B cell (primary cell): ENCODE measurements at regions not wholly inside any gene's neighbourhood (a gene's known extent, or its start where the extent isn't known, plus 50 kb on each side); places are given as distances from the start of the nearest gene placed in this dataset.

ENCODE experiments used
- ATAC-seq: fragments of 200-7000 bp; cut with Tn5 transposase; one replicate; pipeline ENCODE4 v1.10.0; 2021; ENCODE audit warnings: low read depth, mild to moderate bottlenecking, moderate number of reproducible peaks, moderate library complexity
- CTCF ChIA-PET: fragments of 350-600 bp; sonication (Branson Sonifier 250); formaldehyde crosslinking; loops from one replicate; lab custom pipeline; 2021; ENCODE audit warnings: antibody characterized with exemption, inconsistent platforms; lab: Charles Lee
- POLR2A ChIA-PET: fragments of 350-600 bp; sonication (Branson Sonifier 250); formaldehyde crosslinking; loops from one replicate; lab custom pipeline; 2021; ENCODE audit warnings: antibody characterized with exemption; lab: Charles Lee
- DNase-seq: peaks from one replicate; pipeline ENCODE4 v3.0.0; 2013
- H2AFZ ChIP-seq: 2 replicates; pipeline ENCODE4 v1.6.1; 2012; ENCODE audit warnings: mild to moderate bottlenecking, low read depth, low read length; ENCODE audit not compliant: insufficient read depth, poor library complexity, severe bottlenecking
- H3K27ac ChIP-seq, 2 donors: 1 replicate in 1 of 2; 2 replicates in 1 of 2; pipeline ENCODE4 v1.5.1; 2012 to 2013; ENCODE audit warnings: low read length in 2 of 2, mild to moderate bottlenecking in 2 of 2, moderate library complexity in 1 of 2
- H3K27me3 ChIP-seq, 4 experiments: fragments of 200-600 bp in 1 of 4; sonication (generic) in 1 of 4; replicated peaks in 1 of 4; 1 replicate in 2 of 4; 2 replicates in 2 of 4; pipeline versions ENCODE4 v1.6.1 to v1.7.0; 2013 to 2016; ENCODE audit warnings: low read length in 3 of 4, mild to moderate bottlenecking in 2 of 4, mixed read lengths in 1 of 4, moderate library complexity in 1 of 4; ENCODE audit not compliant: insufficient read depth in 4 of 4, control insufficient read depth in 3 of 4; ENCODE audit errors: control extremely low read depth in 1 of 4
- H3K36me3 ChIP-seq, 2 experiments: replicated peaks in 1 of 2; 1 replicate in 1 of 2; 2 replicates in 1 of 2; pipeline versions ENCODE4 v1.6.1 to v1.7.1; 2013; ENCODE audit warnings: low read length in 1 of 2; ENCODE audit not compliant: insufficient read depth in 2 of 2, control insufficient read depth in 1 of 2; ENCODE audit errors: control extremely low read depth in 1 of 2, extremely low read depth in 1 of 2
- H3K4me1 ChIP-seq, 2 donors: fragments of 200-600 bp in 1 of 2; sonication (generic) in 1 of 2; 1 replicate in 1 of 2; 2 replicates in 1 of 2; pipeline versions ENCODE4 v1.5.1 to v1.6.1; 2013 to 2017; ENCODE audit warnings: low read length in 2 of 2; ENCODE audit not compliant: control insufficient read depth in 2 of 2, insufficient read depth in 2 of 2
- H3K4me2 ChIP-seq: replicated peaks from 2 replicates; pipeline ENCODE3; 2012; ENCODE audit warnings: mild to moderate bottlenecking, low read depth, low read length; ENCODE audit not compliant: poor library complexity, severe bottlenecking
- H3K4me3 ChIP-seq, 5 experiments: fragments of 200-600 bp in 1 of 5; sonication (generic) in 1 of 5; 1 replicate in 3 of 5; 2 replicates in 2 of 5; pipeline versions ENCODE4 v1.5.1 to v1.7.0; 2011 to 2016; ENCODE audit warnings: low read length in 4 of 5, mild to moderate bottlenecking in 4 of 5, low read depth in 2 of 5, control low read depth in 1 of 5, moderate library complexity in 1 of 5; ENCODE audit not compliant: insufficient read depth in 1 of 5; ENCODE audit errors: control extremely low read depth in 1 of 5, extremely low read depth in 1 of 5
- H3K79me2 ChIP-seq: fragments of 200-600 bp; sonication (generic); one replicate; pipeline ENCODE4 v1.6.0; 2016; ENCODE audit warnings: low read length; ENCODE audit not compliant: control insufficient read depth, insufficient read depth
- H3K9ac ChIP-seq: fragments of 200-600 bp; sonication (generic); 2 replicates; pipeline ENCODE4 v1.6.1; 2017; ENCODE audit warnings: mild to moderate bottlenecking, low read length, moderate library complexity
- H3K9me3 ChIP-seq, 3 donors: one replicate each; pipeline versions ENCODE4 v1.6.1 to v1.7.1; 2013; ENCODE audit warnings: low read length in 2 of 3; ENCODE audit not compliant: control insufficient read depth in 2 of 3, insufficient read depth in 1 of 3; ENCODE audit errors: control extremely low read depth in 1 of 3
- H4K20me1 ChIP-seq: 2 replicates; pipeline ENCODE4 v1.6.0; 2012; ENCODE audit warnings: mild to moderate bottlenecking, low read length; ENCODE audit not compliant: insufficient read depth, control insufficient read depth, poor library complexity, severe bottlenecking
- H3K27ac Mint-ChIP-seq: one replicate; pipeline ENCODE4 v1.8.0; 2021; ENCODE audit warnings: mixed read lengths
- H3K27me3 Mint-ChIP-seq: one replicate; pipeline ENCODE4 v1.8.0; 2021; ENCODE audit warnings: mixed read lengths
- H3K4me1 Mint-ChIP-seq: one replicate; pipeline ENCODE4 v1.8.0; 2021; ENCODE audit warnings: mixed read lengths
- H3K4me3 Mint-ChIP-seq: one replicate; pipeline ENCODE4 v1.8.0; 2021; ENCODE audit warnings: mixed read lengths
- H3K9me3 Mint-ChIP-seq: one replicate; pipeline ENCODE4 v1.8.0; 2022; ENCODE audit warnings: mixed read lengths; ENCODE audit not compliant: insufficient read depth
- EZH2 ChIP-seq: IDR thresholded peaks from 2 replicates; pipeline ENCODE4 v1.6.1; 2012; ENCODE audit warnings: borderline replicate concordance, low read depth, mild to moderate bottlenecking, moderate library complexity, low read length; ENCODE audit not compliant: insufficient read depth, poor library complexity, severe bottlenecking
- WGBS: methylation state at CpG from one replicate; pipeline ENCODE4 v1.1.5; 2013; ENCODE audit warnings: missing lambda C conversion rate; ENCODE audit not compliant: insufficient coverage; 5-methylcytosine and 5-hydroxymethylcytosine counted together
- intact Hi-C: fragments of 100-400 bp; cut with micrococcal nuclease; formaldehyde crosslinking; loops from one replicate; pipeline ENCODE4 v1.10.0; 2022
- TF ChIP-seq, protein P1 (sequence below): fragments of 200-600 bp; IDR thresholded peaks from one replicate; pipeline ENCODE4 v1.8.0; 2022; ENCODE audit warnings: antibody characterized with exemption, mild to moderate bottlenecking

GRCh38 chr18:38884050-38884449, 1318.5 kb upstream of the CELF4 start:
- Histone ChIP-seq H4K20me1 (no peaks in the 10 kb centered on the region), H3K27ac (no peak overlapping the region), H2AFZ (no peak overlapping the region), H3K9me3 (no peaks in the 10 kb centered on the region), H3K4me2 (no peak overlapping the region), H3K4me1 (no peaks in the 10 kb centered on the region), H3K9ac (no peak overlapping the region), H3K4me3 (no peak overlapping the region), H3K79me2 (no peaks in the 10 kb centered on the region), H3K36me3 (no peaks in the 10 kb centered on the region), H3K27me3 (no peaks in the 10 kb centered on the region)
- no peak for DNase-seq
- intact Hi-C loops: no loop called here
- no CpG with 5 or more reads among the region's 2 CpGs for WGBS
- no peaks in the 10 kb centered on the region for H3K27me3 Mint-ChIP-seq
- no peaks in the 10 kb centered on the region for H3K9me3 Mint-ChIP-seq
- CTCF ChIA-PET: no interaction called here
- no peak for ATAC-seq
- TF ChIP-seq, protein P1, sequence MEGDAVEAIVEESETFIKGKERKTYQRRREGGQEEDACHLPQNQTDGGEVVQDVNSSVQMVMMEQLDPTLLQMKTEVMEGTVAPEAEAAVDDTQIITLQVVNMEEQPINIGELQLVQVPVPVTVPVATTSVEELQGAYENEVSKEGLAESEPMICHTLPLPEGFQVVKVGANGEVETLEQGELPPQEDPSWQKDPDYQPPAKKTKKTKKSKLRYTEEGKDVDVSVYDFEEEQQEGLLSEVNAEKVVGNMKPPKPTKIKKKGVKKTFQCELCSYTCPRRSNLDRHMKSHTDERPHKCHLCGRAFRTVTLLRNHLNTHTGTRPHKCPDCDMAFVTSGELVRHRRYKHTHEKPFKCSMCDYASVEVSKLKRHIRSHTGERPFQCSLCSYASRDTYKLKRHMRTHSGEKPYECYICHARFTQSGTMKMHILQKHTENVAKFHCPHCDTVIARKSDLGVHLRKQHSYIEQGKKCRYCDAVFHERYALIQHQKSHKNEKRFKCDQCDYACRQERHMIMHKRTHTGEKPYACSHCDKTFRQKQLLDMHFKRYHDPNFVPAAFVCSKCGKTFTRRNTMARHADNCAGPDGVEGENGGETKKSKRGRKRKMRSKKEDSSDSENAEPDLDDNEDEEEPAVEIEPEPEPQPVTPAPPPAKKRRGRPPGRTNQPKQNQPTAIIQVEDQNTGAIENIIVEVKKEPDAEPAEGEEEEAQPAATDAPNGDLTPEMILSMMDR: no peak
- TF ChIP-seq EZH2: no peak
- no peak overlapping the region for H3K4me3 Mint-ChIP-seq
- H3K4me1 Mint-ChIP-seq: no peaks in the 10 kb centered on the region
- no peak overlapping the region for H3K27ac Mint-ChIP-seq
- POLR2A ChIA-PET: no interaction called here

- intact Hi-C loops: no loop called here
- no peak overlapping the region for H3K27ac Mint-ChIP-seq
Measured at GRCh38 chr18:38883111-38883510, 1317.5 kb upstream of the CELF4 start.

More at GRCh38 chr18:38883111-38883510, 1317.5 kb upstream of the CELF4 start:
- ATAC-seq: no peak
- no peak for DNase-seq
- Mint-ChIP-seq H3K4me3 (no peak overlapping the region), H3K4me1 (no peaks in the 10 kb centered on the region), H3K27me3 (no peaks in the 10 kb centered on the region), H3K9me3 (no peaks in the 10 kb centered on the region)
- Histone ChIP-seq H3K4me1 (no peaks in the 10 kb centered on the region), H3K27ac (no peak overlapping the region), H3K9me3 (no peaks in the 10 kb centered on the region), H3K9ac (no peak overlapping the region), H2AFZ (no peak overlapping the region), H3K36me3 (no peaks in the 10 kb centered on the region), H4K20me1 (no peaks in the 10 kb centered on the region), H3K79me2 (no peaks in the 10 kb centered on the region), H3K27me3 (no peaks in the 10 kb centered on the region), H3K4me2 (no peak overlapping the region), H3K4me3 (no peak overlapping the region)
- WGBS: no CpG with 5 or more reads among the region's 4 CpGs
- ChIA-PET CTCF (no interaction called here), POLR2A (no interaction called here)
- no peak for TF ChIP-seq EZH2
- TF ChIP-seq, protein P1: no peak
